ENCODE measurements at regions not wholly inside any gene's neighbourhood (a gene's known extent, or its start where the extent isn't known, plus 50 kb on each side); places are given as distances from the start of the nearest gene placed in this dataset.

GRCh38 chr12:102629262-102629888 is 149.0 kb upstream of the IGF1 start:
- TF ChIP-seq TAF1 (IDR thresholded peaks at IDR 0.05; ENCODE audit: borderline replicate concordance, low read depth, low read length) = no peak
- TF ChIP-seq POLR2A (IDR thresholded peaks at IDR 0.05; ENCODE audit: low read depth, low read length) = no peak
- no peak for TF ChIP-seq POLR2AphosphoS5 (IDR thresholded peaks at IDR 0.05; ENCODE audit: low read depth, low read length)

Data from GM12892 (cell line).